AG09309 (cell line): ENCODE measurements at regions not wholly inside any gene's neighbourhood (a gene's known extent, or its start where the extent isn't known, plus 50 kb on each side); places are given as distances from the start of the nearest gene placed in this dataset.

Experiments used
- DNase-seq: peaks from one replicate; pipeline ENCODE4 v3.0.0-alpha.2; 2010; ENCODE audit warnings: low read depth
- H3K4me3 ChIP-seq: 2 replicates; pipeline ENCODE4 v1.5.1; 2011; ENCODE audit warnings: mild to moderate bottlenecking, low read depth, low read length, moderate library complexity; ENCODE audit not compliant: control insufficient read depth
- TF ChIP-seq, protein P1 (sequence below): IDR thresholded peaks from 2 replicates; pipeline ENCODE4 v1.5.1; 2011; ENCODE audit warnings: mild to moderate bottlenecking, low read depth, low read length, inconsistent platforms; ENCODE audit not compliant: insufficient read depth, control insufficient read depth; ENCODE audit errors: missing control alignments

DNA sequence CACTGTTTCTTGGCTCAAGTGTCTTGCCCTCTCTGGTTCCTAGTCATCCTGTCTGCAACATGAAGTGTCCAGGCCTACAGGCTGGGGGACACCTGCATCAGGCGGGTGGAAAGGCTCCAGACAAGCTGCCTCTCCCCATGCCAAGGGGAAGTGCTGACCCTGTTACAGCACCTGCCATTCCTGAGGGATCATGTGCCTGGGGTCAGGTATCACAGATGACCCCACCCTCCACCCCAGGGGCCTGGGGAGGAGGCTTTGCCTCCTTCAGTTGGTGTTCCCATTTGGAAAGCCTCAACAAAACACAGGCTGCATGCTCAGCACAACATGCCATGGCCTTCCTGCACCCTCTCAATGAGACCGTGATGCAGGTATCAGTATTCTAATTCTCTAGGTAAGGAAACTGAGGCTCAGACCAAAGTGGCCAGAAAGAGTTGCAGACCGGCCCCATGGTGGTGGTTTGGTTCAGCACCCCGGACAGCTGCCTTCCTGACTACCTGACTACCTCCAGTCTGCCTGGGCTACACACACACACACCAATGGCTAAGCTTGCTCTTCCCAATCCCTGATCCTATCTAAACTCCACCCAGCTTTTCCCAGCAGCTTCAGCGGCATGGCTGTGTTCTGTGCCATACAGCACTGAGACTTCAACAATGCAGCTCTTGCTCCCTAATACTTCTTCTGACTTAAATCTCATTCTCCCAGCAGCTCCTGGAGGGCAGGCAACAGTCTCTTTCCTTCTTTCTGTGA lies 69.7 kb upstream of the LINGO1 start:
- no peak overlapping the region for H3K4me3 ChIP-seq
- TF ChIP-seq, protein P1, sequence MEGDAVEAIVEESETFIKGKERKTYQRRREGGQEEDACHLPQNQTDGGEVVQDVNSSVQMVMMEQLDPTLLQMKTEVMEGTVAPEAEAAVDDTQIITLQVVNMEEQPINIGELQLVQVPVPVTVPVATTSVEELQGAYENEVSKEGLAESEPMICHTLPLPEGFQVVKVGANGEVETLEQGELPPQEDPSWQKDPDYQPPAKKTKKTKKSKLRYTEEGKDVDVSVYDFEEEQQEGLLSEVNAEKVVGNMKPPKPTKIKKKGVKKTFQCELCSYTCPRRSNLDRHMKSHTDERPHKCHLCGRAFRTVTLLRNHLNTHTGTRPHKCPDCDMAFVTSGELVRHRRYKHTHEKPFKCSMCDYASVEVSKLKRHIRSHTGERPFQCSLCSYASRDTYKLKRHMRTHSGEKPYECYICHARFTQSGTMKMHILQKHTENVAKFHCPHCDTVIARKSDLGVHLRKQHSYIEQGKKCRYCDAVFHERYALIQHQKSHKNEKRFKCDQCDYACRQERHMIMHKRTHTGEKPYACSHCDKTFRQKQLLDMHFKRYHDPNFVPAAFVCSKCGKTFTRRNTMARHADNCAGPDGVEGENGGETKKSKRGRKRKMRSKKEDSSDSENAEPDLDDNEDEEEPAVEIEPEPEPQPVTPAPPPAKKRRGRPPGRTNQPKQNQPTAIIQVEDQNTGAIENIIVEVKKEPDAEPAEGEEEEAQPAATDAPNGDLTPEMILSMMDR: no peak
- DNase-seq: no peak

DNA sequence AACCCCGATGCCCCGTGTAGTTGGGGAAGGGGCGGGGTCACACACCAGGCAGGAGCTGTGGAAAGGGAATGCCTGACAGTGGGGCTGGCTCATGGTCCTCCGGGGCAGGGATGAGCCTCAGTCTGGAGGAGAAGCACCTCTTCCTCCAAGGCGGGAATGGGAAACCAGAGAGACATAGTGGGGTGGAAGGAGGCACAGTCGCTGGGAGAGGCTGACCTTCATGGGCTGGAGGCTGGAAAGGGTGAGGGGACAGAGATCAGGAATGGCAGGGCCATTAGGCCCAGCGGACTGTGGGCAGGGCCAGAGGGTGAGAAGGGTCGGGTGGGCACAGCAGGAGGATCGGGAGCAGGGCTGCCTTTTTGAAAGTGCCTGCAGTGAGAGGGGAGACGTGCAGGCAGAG lies 65.8 kb upstream of the LINGO1 start:
- TF ChIP-seq, protein P1: no peak
- no peak overlapping the region for H3K4me3 ChIP-seq
- no peak for DNase-seq

DNA sequence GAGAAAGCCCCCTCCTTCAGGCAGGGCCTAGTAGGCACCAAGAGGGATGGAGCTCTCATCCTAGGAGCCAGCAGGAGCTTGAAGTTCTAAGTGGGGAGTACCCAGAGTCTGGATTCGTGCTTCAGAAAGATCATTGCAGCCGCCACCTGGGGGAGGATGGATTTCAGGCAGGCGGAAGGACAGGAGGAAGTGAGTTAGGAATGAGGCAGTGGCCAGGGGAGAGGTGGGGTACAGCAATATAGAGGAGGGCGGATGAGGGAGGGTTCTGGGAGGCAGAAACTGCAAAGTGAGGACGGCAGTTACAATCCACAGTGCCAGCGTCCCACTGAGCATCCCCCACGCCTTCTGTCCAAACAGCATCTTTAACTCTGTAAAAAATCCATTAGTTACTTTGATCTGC lies 65.2 kb upstream of the LINGO1 start:
- DNase-seq: no peak
- TF ChIP-seq, protein P1: no peak
- H3K4me3 ChIP-seq: no peak overlapping the region

DNA sequence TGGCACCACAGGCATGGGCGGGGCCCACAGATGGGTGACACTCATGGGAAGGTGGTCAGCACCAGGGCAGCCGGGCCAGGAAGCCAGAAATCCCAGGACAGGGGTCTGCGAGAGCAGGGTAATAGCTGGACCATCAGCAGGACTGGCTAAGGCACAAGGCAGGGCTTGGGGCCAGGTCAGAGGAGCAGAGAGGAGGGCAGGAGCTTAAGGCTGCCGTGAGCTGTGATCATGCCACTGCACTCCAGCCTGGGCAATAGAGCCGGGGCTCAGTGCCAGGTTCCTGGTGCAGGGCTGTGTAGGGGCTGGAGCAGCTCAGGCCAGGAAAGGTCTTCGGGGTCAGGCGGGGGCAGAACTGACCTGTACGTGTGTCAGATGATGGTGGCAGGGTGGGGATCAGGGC lies 64.2 kb upstream of the LINGO1 start:
- TF ChIP-seq, protein P1: no peak
- no peak for DNase-seq
- no peak overlapping the region for H3K4me3 ChIP-seq

DNA sequence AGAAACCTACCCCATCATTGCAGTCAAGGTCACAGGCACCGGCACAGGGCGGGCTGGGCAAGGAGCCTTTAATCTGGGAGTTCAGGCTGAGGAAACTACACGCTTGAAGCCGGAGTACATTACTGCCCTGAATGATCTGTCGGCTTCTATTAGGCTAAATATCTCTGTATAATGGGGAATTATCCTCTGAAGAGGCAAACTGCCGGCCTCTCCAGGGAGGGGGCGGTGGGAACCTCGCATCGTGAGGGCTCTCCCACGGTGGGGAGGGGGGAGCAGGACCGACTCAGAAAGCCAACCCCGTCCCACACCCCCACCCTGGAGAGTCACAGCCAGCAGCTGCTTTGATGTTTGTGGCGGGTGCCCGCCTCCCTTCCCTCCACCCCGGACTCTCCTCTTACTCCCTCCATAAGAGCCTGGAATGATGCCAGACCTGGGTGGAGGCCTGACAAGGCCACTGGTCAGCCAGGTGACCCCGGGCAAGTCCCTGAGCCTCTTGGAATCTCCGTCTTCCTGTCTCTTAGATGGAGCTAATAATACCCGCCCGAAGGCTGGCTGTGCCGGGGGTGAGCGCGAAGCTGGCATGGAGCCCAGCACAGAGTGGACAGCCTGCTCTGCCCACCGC lies 63.4 kb upstream of the LINGO1 start:
- TF ChIP-seq, protein P1: no peak
- DNase-seq: no peak
- no peak overlapping the region for H3K4me3 ChIP-seq

DNA sequence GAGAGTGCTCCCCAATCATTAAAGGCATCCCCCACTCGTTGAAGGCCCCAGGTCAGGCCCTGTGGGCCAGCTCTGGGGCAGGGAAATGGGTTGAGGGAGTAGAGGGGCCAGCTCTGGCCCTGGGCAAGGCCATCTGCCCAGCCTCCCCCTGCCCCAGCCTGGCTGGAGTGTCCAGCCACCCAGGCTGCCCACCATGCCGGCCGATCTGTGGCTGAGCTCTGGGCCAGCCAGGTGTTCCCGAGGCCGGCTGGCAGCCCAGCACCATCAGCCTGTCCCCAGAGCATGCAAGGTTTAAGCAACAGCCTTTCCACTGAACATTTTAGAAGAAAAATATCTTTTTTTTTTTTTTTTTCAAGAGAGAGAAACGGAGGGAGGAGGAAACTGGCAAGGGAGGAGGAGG lies 62.8 kb upstream of the LINGO1 start:
- H3K4me3 ChIP-seq: no peak overlapping the region
- TF ChIP-seq, protein P1: no peak
- no peak for DNase-seq
